ENCODE measurements at regions not wholly inside any gene's neighbourhood (a gene's known extent, or its start where the extent isn't known, plus 50 kb on each side); places are given as distances from the start of the nearest gene placed in this dataset.

- TF ChIP-seq POLR2A (IDR thresholded peaks at IDR 0.05; ENCODE audit: low read depth, low read length) (no peak), POLR2AphosphoS5 (IDR thresholded peaks at IDR 0.05; ENCODE audit: low read depth, low read length) (no peak), TAF1 (IDR thresholded peaks at IDR 0.05; ENCODE audit: borderline replicate concordance, low read depth, low read length) (no peak)
Observed at GRCh38 chr15:37289109-37289765, 188.9 kb upstream of the MEIS2 start.
